ENCODE measurements at regions not wholly inside any gene's neighbourhood (a gene's known extent, or its start where the extent isn't known, plus 50 kb on each side); places are given as distances from the start of the nearest gene placed in this dataset.
"Not testable (repeated sequence)": the region's sequence is repeated elsewhere in the genome, so short reads cannot be mapped to it uniquely, and the experiment has no call there.

- no peak for TF ChIP-seq CTCF (IDR thresholded peaks at IDR 0.05)
- Histone ChIP-seq H3K27me3 (peaks cover 0 to 4% of the 10 kb centered on the region in 2 donors), H3K36me3 (no peaks in the 10 kb centered on the region), H3K4me3 (no peak overlapping the region), H3K9me3 (peaks cover 0 to 13% of the 10 kb centered on the region in 2 donors), H3K4me1 (no peaks in the 10 kb centered on the region), H3K27ac (no peak overlapping the region)
- DNase-seq (no peak), ATAC-seq (no peak)
- intact Hi-C loops (cut with DNase I): no loop called here
Observed at GRCh38 chr16:87152221-87152755, 164.9 kb downstream of the C16orf95 start.

GRCh38 chr16:87153326-87153725, 163.9 kb downstream of the C16orf95 start:
- H3K27me3 ChIP-seq: peaks cover 0 to 4% of the 10 kb centered on the region in 2 donors
- DNase-seq: no peak
- peaks cover 0 to 13% of the 10 kb centered on the region in 2 donors for H3K9me3 ChIP-seq
- intact Hi-C loops (cut with DNase I): no loop called here
- TF ChIP-seq CTCF (IDR thresholded peaks at IDR 0.05): no peak
- H3K36me3 ChIP-seq: no peaks in the 10 kb centered on the region
- no peak overlapping the region for H3K4me3 ChIP-seq
- no peak for ATAC-seq
- no peaks in the 10 kb centered on the region for H3K4me1 ChIP-seq
- no peak overlapping the region for H3K27ac ChIP-seq

GRCh38 chr16:87155315-87155714, 161.9 kb downstream of the C16orf95 start:
- intact Hi-C loops (cut with DNase I); H3K4me1 ChIP-seq; H3K27ac ChIP-seq; H3K36me3 ChIP-seq; H3K9me3 ChIP-seq; ATAC-seq; H3K4me3 ChIP-seq; DNase-seq; H3K27me3 ChIP-seq: not testable (repeated sequence)

GRCh38 chr16:87156195-87156594, 161.0 kb downstream of the C16orf95 start:
- Histone ChIP-seq H3K4me3 (no peak overlapping the region), H3K27ac (no peak overlapping the region), H3K4me1 (no peaks in the 10 kb centered on the region), H3K27me3 (peaks cover 0 to 4% of the 10 kb centered on the region in 2 donors), H3K9me3 (no peaks in the 10 kb centered on the region), H3K36me3 (no peaks in the 10 kb centered on the region)
- intact Hi-C loops (cut with DNase I): no loop called here
- DNase-seq (no peak), ATAC-seq (no peak)
- no peak for TF ChIP-seq CTCF (IDR thresholded peaks at IDR 0.05)

GRCh38 chr16:87160234-87160636, 157.0 kb downstream of the C16orf95 start:
- H3K27ac ChIP-seq: no peak overlapping the region
- H3K4me3 ChIP-seq: no peak overlapping the region
- TF ChIP-seq CTCF (IDR thresholded peaks at IDR 0.05): no peak
- H3K9me3 ChIP-seq: no peaks in the 10 kb centered on the region
- H3K4me1 ChIP-seq: no peaks in the 10 kb centered on the region
- DNase-seq (peak in 1 of 4 donors; percentile 63), ATAC-seq (no peak)
- intact Hi-C loops (cut with DNase I): no loop called here
- no peaks in the 10 kb centered on the region for H3K36me3 ChIP-seq
- H3K27me3 ChIP-seq: no peaks in the 10 kb centered on the region

- no peak for TF ChIP-seq CTCF (IDR thresholded peaks at IDR 0.05)
- Histone ChIP-seq H3K27ac (no peak overlapping the region), H3K27me3 (no peaks in the 10 kb centered on the region), H3K9me3 (no peaks in the 10 kb centered on the region), H3K4me1 (no peaks in the 10 kb centered on the region), H3K4me3 (no peak overlapping the region), H3K36me3 (no peaks in the 10 kb centered on the region)
- DNase-seq: no peak
- intact Hi-C loops (cut with DNase I): no loop called here
- no peak for ATAC-seq
Observed at GRCh38 chr16:87160701-87161337, 156.4 kb downstream of the C16orf95 start.

- intact Hi-C loops (cut with DNase I); ATAC-seq; DNase-seq; H3K27me3 ChIP-seq; H3K4me3 ChIP-seq; H3K4me1 ChIP-seq; H3K36me3 ChIP-seq; H3K9me3 ChIP-seq; H3K27ac ChIP-seq: not testable (repeated sequence)
Observed at GRCh38 chr16:87161410-87161809, 155.8 kb downstream of the C16orf95 start.
